ENCODE measurements at regions not wholly inside any gene's neighbourhood (a gene's known extent, or its start where the extent isn't known, plus 50 kb on each side); places are given as distances from the start of the nearest gene placed in this dataset.

GRCh38 chr21:45338311-45339017, 50.8 kb upstream of the POFUT2 start:
- no peak for DNase-seq
- H3K36me3 Mint-ChIP-seq (ENCODE audit: low read depth) = no peaks in the 10 kb centered on the region
- H3K9me3 Mint-ChIP-seq = no peaks in the 10 kb centered on the region
- H3K4me3 Mint-ChIP-seq = no peak overlapping the region
- CTCF ChIA-PET = no interaction called here
- H3K4me1 Mint-ChIP-seq (ENCODE audit: low read depth) = no peaks in the 10 kb centered on the region
- H3K27me3 Mint-ChIP-seq (ENCODE audit: low read depth) = peaks cover 12% of the 10 kb centered on the region
- H3K27ac Mint-ChIP-seq = no peak overlapping the region
- intact Hi-C loops (cut with micrococcal nuclease) = no loop called here

DNA sequence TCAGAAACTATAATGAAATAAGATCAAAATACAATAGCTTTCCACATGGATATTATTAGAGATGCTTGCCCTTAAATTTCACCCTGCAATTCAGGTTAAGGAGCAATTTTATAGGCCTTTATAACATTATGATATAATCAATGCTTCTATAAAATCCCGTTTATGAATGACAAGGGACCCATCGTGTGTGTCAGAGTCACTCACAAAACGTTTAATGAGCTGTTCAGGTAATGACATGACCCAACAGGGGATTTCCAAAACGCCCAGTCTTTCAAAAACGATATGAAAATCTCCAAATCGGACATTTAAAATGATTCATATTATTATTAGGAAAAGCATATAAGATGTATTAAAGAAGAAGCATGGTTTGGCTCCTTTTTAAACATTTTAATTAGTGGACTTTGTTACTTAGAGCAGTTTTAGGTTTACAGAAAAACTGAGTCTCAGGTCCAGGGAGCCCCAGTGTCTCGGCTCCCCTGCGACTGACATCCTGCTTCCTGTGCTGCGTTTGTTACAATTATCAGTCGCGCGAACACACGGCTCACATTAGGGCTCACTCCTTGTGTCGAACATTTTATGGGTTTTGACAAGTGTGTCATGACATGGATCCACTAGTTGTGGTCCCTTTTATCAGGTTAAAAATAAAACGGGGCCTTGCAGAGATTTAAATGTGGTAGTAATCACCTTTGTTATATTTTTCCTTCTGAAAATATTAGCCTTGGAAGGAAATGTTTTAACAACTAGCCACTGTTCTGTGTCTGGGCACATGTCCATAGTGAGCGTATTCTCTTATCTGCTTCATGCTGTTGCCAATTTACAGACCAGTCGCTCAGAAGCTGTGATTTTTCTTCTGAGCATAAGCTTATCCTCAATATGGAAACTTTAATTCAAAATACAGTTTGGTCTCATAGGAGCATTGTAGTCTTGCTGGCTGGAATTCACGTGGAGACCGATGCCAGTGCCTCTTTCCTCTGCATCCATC, 52.0 kb upstream of the POFUT2 start:
- no peak overlapping the region for H3K27ac Mint-ChIP-seq
- intact Hi-C loops (cut with micrococcal nuclease) = no loop called here
- CTCF ChIA-PET = no interaction called here

DNA sequence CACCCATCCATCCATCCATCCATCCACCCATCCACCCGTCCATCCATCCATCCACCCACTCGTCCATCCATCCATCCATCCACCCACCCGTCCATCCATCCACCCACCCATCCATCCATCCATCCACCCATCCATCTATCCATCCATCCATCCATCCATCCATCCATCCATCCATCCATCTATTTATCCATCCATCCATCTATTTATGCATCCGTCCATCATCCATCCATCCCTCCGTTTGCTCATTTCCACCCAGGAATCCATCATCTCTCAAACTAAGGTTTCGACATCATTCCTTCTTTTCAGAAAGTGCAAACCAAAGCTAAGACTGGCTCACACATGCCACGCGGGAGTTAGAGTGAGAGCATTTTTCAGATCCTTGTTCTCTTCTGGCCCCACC, 52.8 kb upstream of the POFUT2 start:
- intact Hi-C loops (cut with micrococcal nuclease) = no loop called here
- H3K27me3 Mint-ChIP-seq (ENCODE audit: low read depth) = peaks cover 12% of the 10 kb centered on the region
- H3K4me3 Mint-ChIP-seq = no peak overlapping the region
- H3K9me3 Mint-ChIP-seq = no peaks in the 10 kb centered on the region
- H3K4me1 Mint-ChIP-seq (ENCODE audit: low read depth) = no peaks in the 10 kb centered on the region
- DNase-seq = no peak
- CTCF ChIA-PET = no interaction called here
- no peak overlapping the region for H3K27ac Mint-ChIP-seq
- no peaks in the 10 kb centered on the region for H3K36me3 Mint-ChIP-seq (ENCODE audit: low read depth)

More for the DNA sequence above, 52.0 kb upstream of the POFUT2 start:
- no peaks in the 10 kb centered on the region for H3K9me3 Mint-ChIP-seq
- H3K4me3 Mint-ChIP-seq = no peak overlapping the region
- H3K36me3 Mint-ChIP-seq (ENCODE audit: low read depth) = no peaks in the 10 kb centered on the region
- peaks cover 12% of the 10 kb centered on the region for H3K27me3 Mint-ChIP-seq (ENCODE audit: low read depth)
- no peaks in the 10 kb centered on the region for H3K4me1 Mint-ChIP-seq (ENCODE audit: low read depth)
- no peak for DNase-seq

DNA sequence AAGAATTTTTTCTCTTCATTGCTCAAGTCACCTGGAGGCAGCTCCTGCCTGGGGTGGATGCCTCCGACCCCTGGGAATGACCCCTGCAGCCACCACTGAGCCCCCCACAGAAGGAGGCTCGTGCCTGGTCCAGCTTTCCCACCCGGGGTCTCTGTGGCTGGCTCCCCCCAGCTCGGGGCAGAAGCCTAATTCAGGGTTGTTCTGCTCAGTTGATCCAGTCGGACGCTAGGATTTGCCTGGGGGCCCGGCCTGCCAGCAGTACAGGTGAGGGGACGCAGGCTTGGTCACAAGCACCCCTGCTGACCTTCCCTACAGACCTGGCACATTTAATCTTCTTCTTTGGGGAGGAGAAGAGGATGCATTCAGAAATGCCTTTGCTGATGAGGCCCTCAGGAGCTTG, 53.6 kb upstream of the POFUT2 start:
- no peaks in the 10 kb centered on the region for H3K4me1 Mint-ChIP-seq (ENCODE audit: low read depth)
- H3K4me3 Mint-ChIP-seq = no peak overlapping the region
- no peaks in the 10 kb centered on the region for H3K36me3 Mint-ChIP-seq (ENCODE audit: low read depth)
- H3K9me3 Mint-ChIP-seq = no peaks in the 10 kb centered on the region
- peaks cover 12% of the 10 kb centered on the region for H3K27me3 Mint-ChIP-seq (ENCODE audit: low read depth)
- no peak overlapping the region for H3K27ac Mint-ChIP-seq
- CTCF ChIA-PET = no interaction called here
- no peak for DNase-seq
- intact Hi-C loops (cut with micrococcal nuclease) = no loop called here

- H3K27ac Mint-ChIP-seq = no peak overlapping the region
- no peak for DNase-seq
- H3K4me3 Mint-ChIP-seq = no peak overlapping the region
- H3K9me3 Mint-ChIP-seq = no peaks in the 10 kb centered on the region
- CTCF ChIA-PET = no interaction called here
- no peaks in the 10 kb centered on the region for H3K4me1 Mint-ChIP-seq (ENCODE audit: low read depth)
- no peaks in the 10 kb centered on the region for H3K36me3 Mint-ChIP-seq (ENCODE audit: low read depth)
- H3K27me3 Mint-ChIP-seq (ENCODE audit: low read depth) = peaks cover 10% of the 10 kb centered on the region
- intact Hi-C loops (cut with micrococcal nuclease) = no loop called here
Measured at GRCh38 chr21:45341779-45342178, 54.1 kb upstream of the POFUT2 start.

DNA sequence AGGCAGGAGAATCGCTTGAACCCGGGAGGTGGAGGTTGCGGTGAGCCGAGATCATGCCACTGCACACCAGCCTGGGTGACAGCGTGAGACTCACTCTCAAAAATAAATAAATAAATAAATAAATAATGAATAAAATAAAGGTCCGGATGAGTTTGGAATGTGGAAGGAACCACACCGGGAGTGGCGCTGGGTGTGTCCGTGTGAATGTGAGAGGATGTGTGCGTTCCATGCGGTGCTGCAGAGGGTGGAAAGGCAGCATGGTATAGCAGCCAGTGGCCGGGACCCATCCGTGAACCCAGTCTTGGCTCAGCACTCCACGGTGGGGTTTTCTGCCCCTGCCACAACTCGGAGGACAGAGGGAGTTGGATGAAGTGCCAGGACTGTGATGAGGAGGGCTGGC, 56.2 kb upstream of the POFUT2 start:
- DNase-seq = no peak
- Mint-ChIP-seq H3K27ac (no peak overlapping the region), H3K36me3 (ENCODE audit: low read depth) (no peaks in the 10 kb centered on the region), H3K27me3 (ENCODE audit: low read depth) (peaks cover 10% of the 10 kb centered on the region), H3K4me3 (no peak overlapping the region), H3K9me3 (no peaks in the 10 kb centered on the region), H3K4me1 (ENCODE audit: low read depth) (no peaks in the 10 kb centered on the region)
- CTCF ChIA-PET = no interaction called here
- intact Hi-C loops (cut with micrococcal nuclease) = no loop called here

DNA sequence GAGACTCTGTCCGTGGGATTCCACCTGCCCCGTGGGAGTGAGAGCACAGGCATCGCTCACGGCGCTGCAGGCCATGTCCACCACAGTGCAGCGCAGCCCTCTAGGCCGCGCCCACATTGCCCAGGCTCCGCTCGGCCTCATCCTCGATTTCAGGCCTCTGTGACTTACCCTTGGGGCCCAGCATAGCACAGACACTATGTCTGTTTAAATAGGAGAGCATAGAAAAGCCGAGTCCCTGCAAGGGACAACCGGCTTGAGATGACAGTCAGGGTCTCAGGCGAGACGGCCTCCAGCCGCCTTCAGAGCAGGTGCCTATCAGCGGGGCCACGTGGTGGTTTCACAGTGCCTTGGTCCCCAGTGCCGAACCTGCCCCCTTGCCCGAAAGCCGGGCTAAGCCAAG, 56.9 kb upstream of the POFUT2 start:
- intact Hi-C loops (cut with micrococcal nuclease) = no loop called here
- H3K9me3 Mint-ChIP-seq = no peaks in the 10 kb centered on the region
- DNase-seq = no peak
- H3K4me3 Mint-ChIP-seq = no peak overlapping the region
- CTCF ChIA-PET = no interaction called here
- no peak overlapping the region for H3K27ac Mint-ChIP-seq
- no peaks in the 10 kb centered on the region for H3K36me3 Mint-ChIP-seq (ENCODE audit: low read depth)
- peaks cover 10% of the 10 kb centered on the region for H3K27me3 Mint-ChIP-seq (ENCODE audit: low read depth)
- no peaks in the 10 kb centered on the region for H3K4me1 Mint-ChIP-seq (ENCODE audit: low read depth)

- CTCF ChIA-PET = no interaction called here
- intact Hi-C loops (cut with micrococcal nuclease) = no loop called here
- no peak overlapping the region for H3K4me3 Mint-ChIP-seq
- H3K36me3 Mint-ChIP-seq (ENCODE audit: low read depth) = no peaks in the 10 kb centered on the region
- H3K27ac Mint-ChIP-seq = no peak overlapping the region
- no peaks in the 10 kb centered on the region for H3K27me3 Mint-ChIP-seq (ENCODE audit: low read depth)
- no peak for DNase-seq
- no peaks in the 10 kb centered on the region for H3K4me1 Mint-ChIP-seq (ENCODE audit: low read depth)
- no peaks in the 10 kb centered on the region for H3K9me3 Mint-ChIP-seq
Measured at GRCh38 chr21:45347048-45347711, 57.8 kb upstream of the COL18A1 start.

- no peaks in the 10 kb centered on the region for H3K4me1 Mint-ChIP-seq (ENCODE audit: low read depth)
- CTCF ChIA-PET = no interaction called here
- H3K27ac Mint-ChIP-seq = no peak overlapping the region
- no peak for DNase-seq
- H3K27me3 Mint-ChIP-seq (ENCODE audit: low read depth) = no peaks in the 10 kb centered on the region
- H3K9me3 Mint-ChIP-seq = no peaks in the 10 kb centered on the region
- H3K36me3 Mint-ChIP-seq (ENCODE audit: low read depth) = no peaks in the 10 kb centered on the region
- H3K4me3 Mint-ChIP-seq = no peak overlapping the region
- intact Hi-C loops (cut with micrococcal nuclease) = no loop called here
Measured at GRCh38 chr21:45347712-45348499, 57.1 kb upstream of the COL18A1 start.

GRCh38 chr21:45348591-45349327, 56.2 kb upstream of the COL18A1 start:
- Mint-ChIP-seq H3K27ac (no peak overlapping the region), H3K4me3 (no peak overlapping the region), H3K36me3 (ENCODE audit: low read depth) (no peaks in the 10 kb centered on the region), H3K4me1 (ENCODE audit: low read depth) (no peaks in the 10 kb centered on the region), H3K9me3 (no peaks in the 10 kb centered on the region), H3K27me3 (ENCODE audit: low read depth) (no peaks in the 10 kb centered on the region)
- intact Hi-C loops (cut with micrococcal nuclease) = no loop called here
- CTCF ChIA-PET = no interaction called here
- no peak for DNase-seq

DNA sequence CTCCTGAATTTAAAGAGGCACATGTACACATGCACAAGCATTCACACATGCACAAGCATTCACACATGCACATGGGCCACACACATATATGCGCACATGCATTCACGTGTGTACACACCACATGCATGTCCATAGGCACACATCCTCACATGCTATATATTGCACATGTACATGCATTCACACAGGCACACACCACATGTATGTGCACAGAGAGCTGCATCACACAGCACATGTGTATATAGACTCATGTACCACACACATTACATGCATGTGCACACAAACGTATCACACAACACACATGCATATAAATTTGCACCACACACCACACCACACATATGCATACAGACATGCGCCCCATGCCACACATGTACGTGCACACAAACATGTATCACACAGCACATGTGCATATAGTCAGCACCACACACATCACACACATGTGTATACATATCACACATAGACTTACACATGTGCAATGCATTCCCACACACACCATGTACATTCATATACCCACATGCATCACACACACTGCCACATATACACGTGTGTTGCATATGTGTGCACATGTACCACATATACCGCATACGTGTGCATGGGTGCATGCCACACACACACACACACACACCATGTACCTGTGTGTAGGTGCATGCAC, 54.6 kb upstream of the COL18A1 start:
- H3K27me3 Mint-ChIP-seq (ENCODE audit: low read depth) = peaks cover 5% of the 10 kb centered on the region
- H3K4me1 Mint-ChIP-seq (ENCODE audit: low read depth) = no peaks in the 10 kb centered on the region
- H3K27ac Mint-ChIP-seq = no peak overlapping the region
- H3K9me3 Mint-ChIP-seq = no peaks in the 10 kb centered on the region
- intact Hi-C loops (cut with micrococcal nuclease) = no loop called here
- DNase-seq = no peak
- no peaks in the 10 kb centered on the region for H3K36me3 Mint-ChIP-seq (ENCODE audit: low read depth)
- CTCF ChIA-PET = no interaction called here
- no peak overlapping the region for H3K4me3 Mint-ChIP-seq

All from activated naive CD4-positive, alpha-beta T cell treated with anti-CD3 and anti-CD28 coated beads for 36 hours (primary cell).